Esophagus muscularis mucosa (tissue), 2 donors: ENCODE measurements at regions not wholly inside any gene's neighbourhood (a gene's known extent, or its start where the extent isn't known, plus 50 kb on each side); places are given as distances from the start of the nearest gene placed in this dataset.

ENCODE experiments used
- EP300 ChIP-seq: sonication (generic); formaldehyde crosslinking; IDR thresholded peaks from one replicate; pipeline ENCODE4 v1.6.1; 2017; ENCODE audit warnings: antibody characterized with exemption
- POLR2A ChIP-seq: fragments of 450-650 bp; IDR thresholded peaks from one replicate; pipeline ENCODE4 v1.6.1; 2017; ENCODE audit warnings: antibody characterized with exemption, moderate library complexity, mild to moderate bottlenecking, low read depth

DNA sequence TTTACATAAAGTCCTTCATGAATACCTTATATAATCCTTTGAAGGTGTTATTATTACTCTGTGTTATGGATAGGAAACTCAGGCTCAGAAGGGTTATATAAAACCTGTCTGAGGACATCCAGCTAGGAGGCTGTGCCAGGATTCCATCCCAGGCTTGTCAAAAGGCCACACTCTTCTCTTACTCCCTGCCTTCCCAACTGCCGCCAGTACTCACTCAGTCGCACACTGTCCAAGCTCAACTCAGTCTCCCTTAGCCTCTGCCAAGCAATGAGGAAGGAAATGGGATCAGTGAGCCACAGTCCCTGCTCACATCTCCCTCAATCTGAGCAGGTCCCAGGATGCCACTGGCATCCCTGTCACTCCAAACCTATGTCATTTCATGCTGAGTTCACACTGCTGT, 94.4 kb downstream of the NAV1 start:
- TF ChIP-seq EP300 (no peak), POLR2A (no peak)
